Psoas muscle (tissue), 7 donors: ENCODE measurements at regions not wholly inside any gene's neighbourhood (a gene's known extent, or its start where the extent isn't known, plus 50 kb on each side); places are given as distances from the start of the nearest gene placed in this dataset.

Source experiments
- ATAC-seq, 4 donors: fragments of 200-7000 bp; cut with Tn5 transposase; one replicate each; pipeline ENCODE4 v1.9.1; 2020; ENCODE audit warnings: moderate library complexity in 3 of 4, mild to moderate bottlenecking in 2 of 4
- DNase-seq, 2 donors: peaks; one replicate each; pipeline ENCODE4 v3.0.0-alpha.2; 2020
- H3K27ac ChIP-seq: fragments of 200-600 bp; one replicate; pipeline ENCODE4 v1.8.0; 2022
- H3K27me3 ChIP-seq, 3 donors: fragments of 200-600 bp in 1 of 3; one replicate each; pipeline versions ENCODE4 v1.6.1 to v1.8.0; 2013 to 2022; ENCODE audit warnings: low read length in 2 of 3, mild to moderate bottlenecking in 2 of 3, moderate library complexity in 1 of 3; ENCODE audit not compliant: insufficient read depth in 3 of 3
- H3K36me3 ChIP-seq, 2 donors: fragments of 200-600 bp in 1 of 2; one replicate each; pipeline versions ENCODE4 v1.6.1 to v1.8.0; 2013 to 2022; ENCODE audit warnings: low read depth in 1 of 2, mild to moderate bottlenecking in 1 of 2, moderate library complexity in 1 of 2; ENCODE audit not compliant: insufficient read depth in 1 of 2
- H3K4me1 ChIP-seq: fragments of 200-600 bp; one replicate; pipeline ENCODE4 v1.8.0; 2022
- H3K4me3 ChIP-seq: fragments of 200-600 bp; one replicate; pipeline ENCODE4 v1.8.0; 2022; ENCODE audit warnings: mild to moderate bottlenecking
- H3K9me3 ChIP-seq: fragments of 200-600 bp; one replicate; pipeline ENCODE4 v1.8.0; 2022
- WGBS, 3 donors: extraction: QIAGEN DNeasy Blood & Tissue Kit; methylation state at CpG; one replicate each; pipeline versions ENCODE4 v1.1.6 to v1.1.7; 2013; 5-methylcytosine and 5-hydroxymethylcytosine counted together
- intact Hi-C, 2 donors: fragments of 100-400 bp; cut with DNase I; formaldehyde crosslinking; loops; one replicate each; pipeline versions ENCODE4 v1.11.0 to v1.14.2; 2022
- TF ChIP-seq, protein P1 (sequence below): fragments of 200-600 bp; IDR thresholded peaks from one replicate; pipeline ENCODE4 v1.8.0; 2022; ENCODE audit warnings: antibody characterized with exemption
- donor health status: healthy with polysubstance abuse.
- donor health status: DM: no; HTN: no; CAD: no; lungs with moderate emphysema.
- donor health status: Bipolar disorder and iron deficiency.
- donor health status: healthy.
- donor health status: DM: yes; HTN: yes; CAD: no.
- donor health status: DM: no; HTN: no; CAD: no.
- donor health status: DM: yes; HTN: yes; CAD: no.

DNA sequence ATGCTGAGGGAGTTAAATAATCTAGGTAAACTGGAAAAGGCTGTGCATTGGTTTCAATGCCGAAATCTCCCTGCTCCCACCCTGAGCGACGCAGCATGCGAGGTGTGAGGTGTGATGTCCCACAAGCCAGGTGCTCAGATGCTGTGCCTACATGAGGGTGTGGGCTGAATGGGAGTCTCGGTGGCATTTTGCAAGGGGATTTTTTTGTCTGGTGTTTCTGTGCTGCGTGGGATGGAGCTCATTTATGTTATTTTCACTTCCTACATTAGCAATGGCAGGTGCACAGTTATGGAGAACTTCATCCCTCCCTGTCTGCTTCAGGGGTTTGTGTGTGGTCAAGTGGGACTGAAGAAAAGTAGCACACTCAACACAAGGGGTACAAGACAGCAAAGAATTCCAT is 110.2 kb upstream of the CCDC68 start:
- DNase-seq, result no peak
- no peaks in the 10 kb centered on the region for H3K27me3 ChIP-seq
- intact Hi-C loops, result no loop called here
- H3K4me1 ChIP-seq, result no peaks in the 10 kb centered on the region
- WGBS, 3 donors, result 91 to 95% (median 92%) methylated on average over 6 of the region's 6 CpGs
- TF ChIP-seq, protein P1, sequence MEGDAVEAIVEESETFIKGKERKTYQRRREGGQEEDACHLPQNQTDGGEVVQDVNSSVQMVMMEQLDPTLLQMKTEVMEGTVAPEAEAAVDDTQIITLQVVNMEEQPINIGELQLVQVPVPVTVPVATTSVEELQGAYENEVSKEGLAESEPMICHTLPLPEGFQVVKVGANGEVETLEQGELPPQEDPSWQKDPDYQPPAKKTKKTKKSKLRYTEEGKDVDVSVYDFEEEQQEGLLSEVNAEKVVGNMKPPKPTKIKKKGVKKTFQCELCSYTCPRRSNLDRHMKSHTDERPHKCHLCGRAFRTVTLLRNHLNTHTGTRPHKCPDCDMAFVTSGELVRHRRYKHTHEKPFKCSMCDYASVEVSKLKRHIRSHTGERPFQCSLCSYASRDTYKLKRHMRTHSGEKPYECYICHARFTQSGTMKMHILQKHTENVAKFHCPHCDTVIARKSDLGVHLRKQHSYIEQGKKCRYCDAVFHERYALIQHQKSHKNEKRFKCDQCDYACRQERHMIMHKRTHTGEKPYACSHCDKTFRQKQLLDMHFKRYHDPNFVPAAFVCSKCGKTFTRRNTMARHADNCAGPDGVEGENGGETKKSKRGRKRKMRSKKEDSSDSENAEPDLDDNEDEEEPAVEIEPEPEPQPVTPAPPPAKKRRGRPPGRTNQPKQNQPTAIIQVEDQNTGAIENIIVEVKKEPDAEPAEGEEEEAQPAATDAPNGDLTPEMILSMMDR, result no peak
- no peak overlapping the region for H3K27ac ChIP-seq
- H3K9me3 ChIP-seq, result no peaks in the 10 kb centered on the region
- H3K4me3 ChIP-seq, result no peak overlapping the region
- no peaks in the 10 kb centered on the region for H3K36me3 ChIP-seq
- ATAC-seq, result no peak

DNA sequence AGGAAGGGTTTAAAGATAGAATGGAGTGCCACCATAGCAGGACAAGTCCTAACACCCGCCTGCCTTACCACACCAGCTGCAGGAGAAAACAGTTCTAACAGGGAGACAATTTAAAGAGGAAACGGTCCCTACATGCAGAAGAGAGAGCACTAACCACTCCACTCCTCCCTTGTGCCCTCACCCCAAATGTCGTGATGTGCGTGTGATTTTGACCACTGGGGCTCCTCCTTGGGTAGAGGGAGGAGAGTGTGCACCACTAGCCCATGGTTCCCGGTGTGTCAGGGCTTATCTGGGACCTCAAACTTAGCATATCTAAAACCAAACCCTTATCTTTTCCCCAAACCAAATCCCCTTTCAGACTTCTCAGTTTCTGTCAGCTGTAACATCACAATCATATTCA is 105.5 kb upstream of the CCDC68 start:
- ATAC-seq, result no peak
- intact Hi-C loops, result no loop called here
- no peaks in the 10 kb centered on the region for H3K36me3 ChIP-seq

DNA sequence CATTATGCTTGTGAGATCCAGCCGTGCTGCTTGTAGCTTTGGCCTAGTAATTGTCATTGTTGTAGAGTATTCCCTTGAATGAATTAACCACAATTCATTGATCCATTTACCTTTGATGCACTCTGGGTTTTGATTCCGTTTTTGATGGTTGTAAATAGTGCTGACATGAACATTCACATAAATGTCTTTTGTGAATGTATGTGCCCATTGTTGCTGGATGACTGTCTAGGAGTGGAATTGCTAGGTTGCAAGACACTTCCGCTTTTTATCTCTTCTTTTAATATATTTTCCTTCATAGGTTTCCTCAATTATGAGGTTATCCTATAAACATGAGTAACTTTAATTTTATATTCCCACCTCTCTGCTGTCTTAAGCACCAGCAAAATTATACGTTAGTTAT is 104.8 kb upstream of the CCDC68 start:
- 83 to 90% (median 88%) methylated on average over 4 of the region's 4 CpGs for WGBS, 3 donors
- DNase-seq (no peak), ATAC-seq (no peak)
- H3K9me3 ChIP-seq, result no peaks in the 10 kb centered on the region
- no peak overlapping the region for H3K27ac ChIP-seq
- H3K4me3 ChIP-seq, result no peak overlapping the region
- H3K27me3 ChIP-seq, result no peaks in the 10 kb centered on the region
- no peaks in the 10 kb centered on the region for H3K36me3 ChIP-seq
- TF ChIP-seq, protein P1, result no peak
- H3K4me1 ChIP-seq, result no peaks in the 10 kb centered on the region
- intact Hi-C loops, result no loop called here

More for the DNA sequence above, 105.5 kb upstream of the CCDC68 start:
- no peaks in the 10 kb centered on the region for H3K9me3 ChIP-seq
- no peaks in the 10 kb centered on the region for H3K4me1 ChIP-seq
- 80 to 90% (median 89%) methylated on average over 5 of the region's 5 CpGs for WGBS, 3 donors
- no peak for DNase-seq
- TF ChIP-seq, protein P1, result no peak
- H3K27me3 ChIP-seq, result no peaks in the 10 kb centered on the region
- H3K4me3 ChIP-seq, result no peak overlapping the region
- no peak overlapping the region for H3K27ac ChIP-seq

DNA sequence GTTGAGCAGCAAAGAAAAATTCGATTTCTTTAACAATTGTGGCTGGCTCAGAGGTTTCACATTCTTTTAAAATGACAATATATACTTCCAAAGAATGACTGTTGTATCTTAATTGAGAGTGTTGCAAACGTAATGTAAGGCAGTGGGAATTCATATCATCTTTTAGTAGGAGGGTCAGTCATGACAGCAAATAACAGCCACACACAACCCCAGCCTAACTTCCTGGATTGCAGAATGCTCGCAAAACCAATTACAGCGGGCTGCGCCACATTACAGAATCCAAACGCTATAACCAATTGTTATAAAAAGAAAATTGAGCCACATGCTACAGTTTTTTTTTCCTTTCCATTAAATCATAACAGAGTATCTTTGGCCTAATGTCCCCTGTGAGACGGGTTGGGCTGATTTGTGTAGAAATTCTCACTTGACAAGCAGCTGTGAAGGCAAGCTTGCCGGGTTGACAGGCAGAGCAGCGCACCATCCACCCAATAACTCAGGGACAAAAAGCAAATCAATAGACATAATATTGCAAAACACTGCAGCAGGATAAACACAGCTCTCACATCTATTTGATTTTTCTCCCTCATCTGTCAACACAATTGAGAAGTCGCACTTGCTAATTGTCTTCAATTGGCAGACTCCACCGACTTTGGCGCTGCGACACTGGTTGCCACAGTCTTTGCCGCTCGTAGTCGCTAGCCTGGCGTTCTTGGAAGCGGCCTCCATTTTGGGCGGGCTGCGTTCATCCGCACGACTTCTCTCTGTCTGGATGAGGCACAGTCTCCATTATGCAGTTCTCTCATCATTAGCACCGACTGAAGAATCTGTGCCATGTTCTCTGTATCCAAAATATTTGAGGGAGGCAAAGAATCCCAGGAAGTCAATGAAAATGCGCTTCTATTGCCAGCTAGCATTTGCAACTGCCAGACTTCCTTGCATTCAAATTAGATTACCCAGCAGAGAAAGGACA is 95.0 kb upstream of the CCDC68 start:
- whole genome bisulfite sequencing, 3 donors, result 66 to 79% (median 79%) methylated on average over 24 of the region's 24 CpGs
- TF ChIP-seq, protein P1, result no peak
- no peak overlapping the region for H3K4me3 ChIP-seq
- intact Hi-C loops, result no loop called here
- ATAC-seq (no peak), DNase-seq (no peak)
- H3K27ac ChIP-seq, result no peak overlapping the region
- no peaks in the 10 kb centered on the region for H3K9me3 ChIP-seq
- no peaks in the 10 kb centered on the region for H3K36me3 ChIP-seq
- no peaks in the 10 kb centered on the region for H3K27me3 ChIP-seq
- no peaks in the 10 kb centered on the region for H3K4me1 ChIP-seq
